Breast epithelium (tissue), 4 donors: ENCODE measurements at regions not wholly inside any gene's neighbourhood (a gene's known extent, or its start where the extent isn't known, plus 50 kb on each side); places are given as distances from the start of the nearest gene placed in this dataset.

Experiments
- DNase-seq, 2 donors: peaks; one replicate each; pipeline ENCODE4 v3.0.0-alpha.2; 2019; ENCODE audit warnings: low spot score in 2 of 2
- H3K27ac ChIP-seq, 2 donors: fragments of 200-600 bp; sonication (generic) in 1 of 2; one replicate each; pipeline ENCODE4 v1.5.1; 2016 to 2019; ENCODE audit warnings: mild to moderate bottlenecking in 1 of 2
- H3K27me3 ChIP-seq, 2 donors: fragments of 200-600 bp; sonication (generic) in 1 of 2; one replicate each; pipeline versions ENCODE4 v1.5.1 to v1.6.0; 2017 to 2019; ENCODE audit warnings: control low read depth in 1 of 2, mild to moderate bottlenecking in 1 of 2
- H3K36me3 ChIP-seq: fragments of 200-600 bp; one replicate; pipeline ENCODE4 v1.5.1; 2019
- H3K4me1 ChIP-seq, 2 donors: fragments of 200-600 bp; sonication (generic); one replicate each; pipeline ENCODE4 v1.5.1; 2016 to 2019; ENCODE audit warnings: control low read depth in 1 of 2
- H3K4me3 ChIP-seq, 3 donors: fragments of 200-600 bp; sonication (generic); 1 replicate in 2 of 3; 2 replicates in 1 of 3; pipeline ENCODE4 v1.5.1; 2016 to 2019; ENCODE audit warnings: mild to moderate bottlenecking in 3 of 3, moderate library complexity in 2 of 3
- H3K9me3 ChIP-seq, 2 donors: fragments of 200-600 bp; sonication (generic) in 1 of 2; one replicate each; pipeline ENCODE4 v1.5.1; 2016 to 2019; ENCODE audit warnings: control low read depth in 1 of 2
- POLR2A ChIP-seq: fragments of 450-650 bp; IDR thresholded peaks from one replicate; pipeline ENCODE4 v1.6.1; 2016; ENCODE audit warnings: antibody characterized with exemption, mild to moderate bottlenecking, moderate library complexity
- POLR2AphosphoS5 ChIP-seq, 3 donors: sonication (generic); formaldehyde crosslinking; IDR thresholded peaks; one replicate each; pipeline ENCODE4 v1.6.1; 2017; ENCODE audit warnings: antibody characterized with exemption in 3 of 3
- intact Hi-C: fragments of 100-400 bp; cut with DNase I; formaldehyde crosslinking; loops from one replicate; pipeline ENCODE4 v1.15.1; 2023; ENCODE audit warnings: low total_unique reads
- TF ChIP-seq, protein P1 (sequence below), 3 donors: fragments of 450-650 bp; IDR thresholded peaks; one replicate each; pipeline ENCODE4 v1.5.1; 2016 to 2017; ENCODE audit warnings: antibody characterized with exemption in 3 of 3, mild to moderate bottlenecking in 3 of 3, moderate library complexity in 3 of 3

DNA sequence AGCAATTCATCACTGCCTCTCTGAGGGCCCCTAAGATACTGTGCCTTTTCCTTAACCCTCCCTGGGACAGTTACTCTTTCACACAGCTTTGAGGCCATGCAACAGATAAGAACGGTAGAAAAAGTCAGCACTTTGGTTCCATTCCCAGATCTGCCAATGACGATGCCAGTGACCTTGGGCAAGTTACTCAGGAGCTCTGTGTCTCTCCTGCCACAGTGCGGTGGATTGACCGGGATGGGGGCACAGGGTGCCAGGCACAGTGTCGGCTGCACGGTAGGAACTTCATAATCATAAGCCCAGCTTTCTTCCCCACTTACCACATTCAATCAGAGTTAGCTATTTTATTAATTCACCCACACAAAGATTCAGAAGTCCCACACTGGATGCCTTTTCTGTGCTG, 1041.8 kb downstream of the TBC1D22A start:
- H3K36me3 ChIP-seq: no peaks in the 10 kb centered on the region
- TF ChIP-seq POLR2A: no peak
- TF ChIP-seq POLR2AphosphoS5 (IDR thresholded peaks at IDR 0.05): no peak
- TF ChIP-seq, protein P1, sequence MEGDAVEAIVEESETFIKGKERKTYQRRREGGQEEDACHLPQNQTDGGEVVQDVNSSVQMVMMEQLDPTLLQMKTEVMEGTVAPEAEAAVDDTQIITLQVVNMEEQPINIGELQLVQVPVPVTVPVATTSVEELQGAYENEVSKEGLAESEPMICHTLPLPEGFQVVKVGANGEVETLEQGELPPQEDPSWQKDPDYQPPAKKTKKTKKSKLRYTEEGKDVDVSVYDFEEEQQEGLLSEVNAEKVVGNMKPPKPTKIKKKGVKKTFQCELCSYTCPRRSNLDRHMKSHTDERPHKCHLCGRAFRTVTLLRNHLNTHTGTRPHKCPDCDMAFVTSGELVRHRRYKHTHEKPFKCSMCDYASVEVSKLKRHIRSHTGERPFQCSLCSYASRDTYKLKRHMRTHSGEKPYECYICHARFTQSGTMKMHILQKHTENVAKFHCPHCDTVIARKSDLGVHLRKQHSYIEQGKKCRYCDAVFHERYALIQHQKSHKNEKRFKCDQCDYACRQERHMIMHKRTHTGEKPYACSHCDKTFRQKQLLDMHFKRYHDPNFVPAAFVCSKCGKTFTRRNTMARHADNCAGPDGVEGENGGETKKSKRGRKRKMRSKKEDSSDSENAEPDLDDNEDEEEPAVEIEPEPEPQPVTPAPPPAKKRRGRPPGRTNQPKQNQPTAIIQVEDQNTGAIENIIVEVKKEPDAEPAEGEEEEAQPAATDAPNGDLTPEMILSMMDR (IDR thresholded peaks at IDR 0.05): no peak
- no peaks in the 10 kb centered on the region for H3K4me1 ChIP-seq
- intact Hi-C loops: no loop called here
- peaks cover 0 to 27% of the 10 kb centered on the region in 2 donors for H3K27me3 ChIP-seq
- no peak overlapping the region for H3K4me3 ChIP-seq
- peaks cover 5 to 17% of the 10 kb centered on the region in 2 donors for H3K9me3 ChIP-seq
- H3K27ac ChIP-seq: no peak overlapping the region
- DNase-seq: no peak

DNA sequence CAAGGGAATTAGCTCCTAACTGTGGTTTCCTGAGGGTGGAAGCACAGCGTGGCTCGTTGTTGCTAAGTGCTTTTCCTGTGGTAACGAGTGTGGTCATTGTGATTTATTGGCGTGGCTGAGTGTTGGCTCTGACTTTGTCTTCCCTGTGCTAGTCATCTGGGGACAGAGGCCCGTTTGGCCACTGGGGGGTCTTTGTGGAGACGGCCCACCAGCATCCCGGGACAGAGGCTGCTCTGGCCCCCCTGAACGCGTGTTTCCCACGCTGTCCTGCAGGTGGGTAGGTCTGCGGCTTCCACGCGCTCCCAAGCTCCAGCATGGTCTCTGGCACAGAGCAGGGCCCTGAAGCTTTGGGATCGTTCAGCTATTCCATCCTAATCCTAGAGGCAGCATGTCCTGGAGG, 1040.0 kb downstream of the TBC1D22A start:
- Histone ChIP-seq H3K27me3 (peaks cover 0 to 26% of the 10 kb centered on the region in 2 donors), H3K4me3 (no peak overlapping the region), H3K27ac (no peak overlapping the region), H3K9me3 (peaks cover 5 to 17% of the 10 kb centered on the region in 2 donors), H3K4me1 (no peaks in the 10 kb centered on the region), H3K36me3 (no peaks in the 10 kb centered on the region)
- intact Hi-C loops: no loop called here
- TF ChIP-seq, protein P1 (IDR thresholded peaks at IDR 0.05): no peak
- TF ChIP-seq POLR2A (no peak), POLR2AphosphoS5 (IDR thresholded peaks at IDR 0.05) (no peak)
- peak; percentile 3 to 15 for DNase-seq

DNA sequence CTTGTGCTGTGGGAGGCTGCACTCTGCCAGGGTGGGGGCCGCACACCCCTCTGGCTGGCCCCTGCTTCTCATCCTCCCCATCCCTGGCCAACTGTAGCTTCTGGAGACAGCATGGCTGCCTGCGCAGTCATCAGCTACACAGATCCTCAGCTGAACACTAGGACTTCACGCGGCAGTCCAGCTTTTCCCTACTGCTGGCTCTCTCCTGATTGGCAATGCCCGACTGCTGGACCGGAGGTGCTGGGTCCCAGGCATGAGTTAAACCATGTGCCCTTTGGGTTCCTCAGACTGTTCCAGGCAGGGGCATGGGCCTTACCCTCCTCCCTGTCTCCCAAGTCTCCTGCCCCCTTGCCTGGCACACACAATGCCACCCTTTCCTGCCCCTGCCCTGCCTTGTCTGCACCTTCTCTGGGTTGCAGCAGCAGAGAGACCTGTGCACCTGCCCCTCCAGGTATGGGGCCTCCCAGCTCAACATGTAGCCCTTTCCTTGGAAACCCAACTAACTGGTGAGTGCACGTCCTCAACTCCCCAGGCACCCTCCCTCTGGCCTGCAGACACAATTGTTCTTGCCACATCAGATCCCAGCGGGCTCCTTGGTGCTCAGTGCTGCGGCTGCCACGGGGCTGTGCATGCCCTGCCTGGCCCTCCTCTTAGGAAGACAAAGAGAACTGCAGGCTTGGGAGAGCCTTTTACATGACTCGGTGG, 1039.2 kb downstream of the TBC1D22A start:
- peaks cover 0 to 22% of the 10 kb centered on the region in 2 donors for H3K27me3 ChIP-seq
- peak in 1 of 2 donors; percentile 31 for DNase-seq
- H3K27ac ChIP-seq: no peak overlapping the region
- H3K4me3 ChIP-seq: no peak overlapping the region
- TF ChIP-seq, protein P1 (IDR thresholded peaks at IDR 0.05): no peak
- no peak for TF ChIP-seq POLR2AphosphoS5 (IDR thresholded peaks at IDR 0.05)
- no peak for TF ChIP-seq POLR2A
- no peaks in the 10 kb centered on the region for H3K4me1 ChIP-seq
- intact Hi-C loops: no loop called here
- H3K9me3 ChIP-seq: peaks cover 5 to 17% of the 10 kb centered on the region in 2 donors
- H3K36me3 ChIP-seq: no peaks in the 10 kb centered on the region

DNA sequence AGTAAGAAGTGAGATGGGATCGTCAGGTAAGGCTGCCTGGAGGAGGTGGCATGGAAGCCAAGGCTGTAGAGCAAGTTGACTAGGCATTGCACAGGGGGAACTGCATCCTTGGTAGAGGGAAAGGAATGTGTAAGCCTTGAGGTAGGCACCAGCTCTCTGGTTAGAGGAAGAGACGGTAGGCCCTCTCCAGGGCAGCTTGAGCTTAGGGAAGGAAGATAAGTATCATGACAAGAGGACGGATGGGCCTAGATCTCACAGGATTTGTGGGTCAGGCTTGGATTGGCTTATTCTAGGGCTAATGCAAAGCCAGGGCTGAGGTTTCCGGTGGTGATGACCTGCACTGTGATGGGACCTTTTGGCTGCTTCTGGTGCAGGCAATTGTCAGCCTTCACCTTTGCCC, 1035.8 kb downstream of the TBC1D22A start:
- TF ChIP-seq POLR2AphosphoS5 (IDR thresholded peaks at IDR 0.05) (no peak), POLR2A (no peak)
- TF ChIP-seq, protein P1 (IDR thresholded peaks at IDR 0.05): no peak
- intact Hi-C loops: no loop called here
- Histone ChIP-seq H3K4me3 (no peak overlapping the region), H3K27ac (no peak overlapping the region), H3K36me3 (no peaks in the 10 kb centered on the region), H3K4me1 (no peaks in the 10 kb centered on the region), H3K27me3 (peaks cover 0 to 20% of the 10 kb centered on the region in 2 donors), H3K9me3 (no peaks in the 10 kb centered on the region)
- DNase-seq: peak in 1 of 2 donors; percentile 2

DNA sequence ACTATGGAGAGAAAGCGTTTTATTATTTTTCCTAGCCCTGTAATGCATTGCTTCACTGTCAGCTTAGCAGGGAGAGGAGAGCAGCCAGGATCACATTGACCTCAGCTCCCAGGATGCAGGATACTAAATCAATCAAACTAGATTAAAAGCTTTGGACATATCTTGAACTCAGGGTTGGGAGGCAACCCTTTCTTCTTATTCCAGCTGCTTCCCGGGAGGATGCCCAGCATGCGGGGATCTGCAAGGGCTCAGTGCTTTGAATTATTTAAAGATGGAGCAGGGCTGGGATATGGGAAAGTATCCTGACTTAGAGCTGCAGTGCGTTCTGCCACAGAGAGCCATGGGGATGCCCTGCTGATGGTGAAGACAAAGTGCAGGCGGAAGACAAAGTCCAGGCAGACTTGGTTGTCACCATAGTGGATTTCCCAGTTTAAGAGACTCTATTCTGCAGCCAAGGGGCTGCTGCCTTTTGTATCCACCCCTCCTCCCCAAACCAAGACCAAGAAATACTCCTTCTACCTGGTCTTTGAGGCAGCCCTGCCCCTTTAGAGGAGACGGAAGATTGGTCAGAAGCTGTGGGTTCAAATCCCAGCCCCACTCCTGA, 1035.0 kb downstream of the TBC1D22A start:
- H3K27ac ChIP-seq: no peak overlapping the region
- no peaks in the 10 kb centered on the region for H3K36me3 ChIP-seq
- no peak for TF ChIP-seq POLR2A
- TF ChIP-seq, protein P1 (IDR thresholded peaks at IDR 0.05): no peak
- no peak for TF ChIP-seq POLR2AphosphoS5 (IDR thresholded peaks at IDR 0.05)

More for the DNA sequence above, 1035.0 kb downstream of the TBC1D22A start:
- peaks cover 0 to 19% of the 10 kb centered on the region in 2 donors for H3K27me3 ChIP-seq
- DNase-seq: peak in 1 of 2 donors; percentile 12
- no peak overlapping the region for H3K4me3 ChIP-seq
- no peaks in the 10 kb centered on the region for H3K4me1 ChIP-seq
- H3K9me3 ChIP-seq: no peaks in the 10 kb centered on the region
- intact Hi-C loops: no loop called here
